ENCODE measurements at regions not wholly inside any gene's neighbourhood (a gene's known extent, or its start where the extent isn't known, plus 50 kb on each side); places are given as distances from the start of the nearest gene placed in this dataset.

- DNase-seq (ENCODE audit: extremely low read depth, low read depth): peak; percentile 4
- no peak for TF ChIP-seq CTCF (IDR thresholded peaks at IDR 0.05; ENCODE audit: low read depth, low read length)
Observed at GRCh38 chr9:22240619-22241018, 206.0 kb upstream of the DMRTA1 start.

GRCh38 chr9:22241024-22241423 lies 205.6 kb upstream of the DMRTA1 start:
- DNase-seq (ENCODE audit: extremely low read depth, low read depth): no peak
- no peak for TF ChIP-seq CTCF (IDR thresholded peaks at IDR 0.05; ENCODE audit: low read depth, low read length)

GRCh38 chr9:22241611-22242010 lies 205.0 kb upstream of the DMRTA1 start:
- no peak for DNase-seq (ENCODE audit: extremely low read depth, low read depth)
- no peak for TF ChIP-seq CTCF (IDR thresholded peaks at IDR 0.05; ENCODE audit: low read depth, low read length)

GRCh38 chr9:22244139-22245011 lies 202.2 kb upstream of the DMRTA1 start:
- DNase-seq (ENCODE audit: extremely low read depth, low read depth): peak; percentile 12
- peak; percentile 73 for TF ChIP-seq CTCF (IDR thresholded peaks at IDR 0.05; ENCODE audit: low read depth, low read length)

- no peak for TF ChIP-seq CTCF (IDR thresholded peaks at IDR 0.05; ENCODE audit: low read depth, low read length)
- DNase-seq (ENCODE audit: extremely low read depth, low read depth): no peak
Observed at GRCh38 chr9:22255337-22255736, 191.3 kb upstream of the DMRTA1 start.

- no peak for DNase-seq (ENCODE audit: extremely low read depth, low read depth)
- TF ChIP-seq CTCF (IDR thresholded peaks at IDR 0.05; ENCODE audit: low read depth, low read length): no peak
Observed at GRCh38 chr9:22256381-22256780, 190.2 kb upstream of the DMRTA1 start.

- TF ChIP-seq CTCF (IDR thresholded peaks at IDR 0.05; ENCODE audit: low read depth, low read length): no peak
- no peak for DNase-seq (ENCODE audit: extremely low read depth, low read depth)
Observed at GRCh38 chr9:22257026-22257816, 189.4 kb upstream of the DMRTA1 start.
